BJ (cell line): ENCODE measurements at regions not wholly inside any gene's neighbourhood (a gene's known extent, or its start where the extent isn't known, plus 50 kb on each side); places are given as distances from the start of the nearest gene placed in this dataset.

Source experiments
- CTCF ChIA-PET: fragments of 350-600 bp; formaldehyde crosslinking; extraction: SDS; loops from one replicate; lab custom pipeline; 2021; ENCODE audit warnings: antibody characterized with exemption, inconsistent platforms; lab: Yijun Ruan, JAX
- POLR2A ChIA-PET: fragments of 300-600 bp; sonication (Branson Sonifier 250); formaldehyde crosslinking; extraction: SDS; loops from one replicate; lab custom pipeline; 2021; ENCODE audit warnings: antibody characterized with exemption; lab: Charles Lee
- DNase-seq: peaks from one replicate; pipeline ENCODE4 v3.0.0-alpha.2; 2011; ENCODE audit warnings: low read depth
- H3K27me3 ChIP-seq: 2 replicates; pipeline ENCODE4 v1.6.0; 2011; ENCODE audit warnings: low read length; ENCODE audit not compliant: control insufficient read depth, insufficient read depth
- H3K36me3 ChIP-seq: 2 replicates; pipeline ENCODE4 v1.5.1; 2011; ENCODE audit warnings: low read length; ENCODE audit not compliant: control insufficient read depth, insufficient read depth
- H3K4me3 ChIP-seq: 2 replicates; pipeline ENCODE4 v1.5.1; 2011; ENCODE audit warnings: low read depth, mild to moderate bottlenecking, control low read depth, low read length
- CTCF ChIP-seq: IDR thresholded peaks from 2 replicates; pipeline ENCODE4 v1.5.1; 2011; ENCODE audit warnings: low read depth, mild to moderate bottlenecking, control low read depth, inconsistent platforms, low read length, moderate library complexity; ENCODE audit not compliant: insufficient read depth

- Histone ChIP-seq H3K27me3 (peaks cover 5% of the 10 kb centered on the region), H3K36me3 (no peaks in the 10 kb centered on the region), H3K4me3 (no peak overlapping the region)
- CTCF ChIA-PET: interaction anchor here (1.2 kb wide), 1 partner anchor 8 kb away, joined by 3 read pairs; no protein-coding TSS in a partner anchor
- no peak for TF ChIP-seq CTCF
- POLR2A ChIA-PET: no interaction called here
- no peak for DNase-seq
These were observed 291.7 kb downstream of the FAM43A start for GRCh38 chr3:194977356-194977755.

GRCh38 chr3:194979173-194979572 is 291.8 kb downstream of the XXYLT1 start:
- TF ChIP-seq CTCF: no peak

GRCh38 chr3:194982472-194982871 is 288.5 kb downstream of the XXYLT1 start:
- Histone ChIP-seq H3K36me3 (no peaks in the 10 kb centered on the region), H3K4me3 (no peak overlapping the region), H3K27me3 (peaks cover 3% of the 10 kb centered on the region)
- CTCF ChIA-PET: no interaction called here
- DNase-seq: no peak
- TF ChIP-seq CTCF: no peak
- POLR2A ChIA-PET: no interaction called here

More at GRCh38 chr3:194979173-194979572, 291.8 kb downstream of the XXYLT1 start:
- Histone ChIP-seq H3K27me3 (peaks cover 1% of the 10 kb centered on the region), H3K4me3 (no peak overlapping the region), H3K36me3 (no peaks in the 10 kb centered on the region)
- POLR2A ChIA-PET: no interaction called here
- CTCF ChIA-PET: interaction anchor here (1.4 kb wide), 1 partner anchor 16 kb away, joined by 4 read pairs; no protein-coding TSS in a partner anchor
- no peak for DNase-seq

GRCh38 chr3:194983121-194983520 is 287.8 kb downstream of the XXYLT1 start:
- ChIA-PET POLR2A (no interaction called here), CTCF (no interaction called here)

GRCh38 chr3:194983620-194984019 is 287.3 kb downstream of the XXYLT1 start:
- CTCF ChIA-PET: no interaction called here

More at GRCh38 chr3:194983121-194983520, 287.8 kb downstream of the XXYLT1 start:
- DNase-seq: no peak
- no peaks in the 10 kb centered on the region for H3K36me3 ChIP-seq
- no peak for TF ChIP-seq CTCF
- H3K4me3 ChIP-seq: no peak overlapping the region
- peaks cover 3% of the 10 kb centered on the region for H3K27me3 ChIP-seq

More at GRCh38 chr3:194983620-194984019, 287.3 kb downstream of the XXYLT1 start:
- H3K27me3 ChIP-seq: peaks cover 3% of the 10 kb centered on the region
- H3K4me3 ChIP-seq: no peak overlapping the region
- TF ChIP-seq CTCF: no peak
- POLR2A ChIA-PET: no interaction called here
- no peak for DNase-seq
- no peaks in the 10 kb centered on the region for H3K36me3 ChIP-seq
